GM23248 (cell line): ENCODE measurements at regions not wholly inside any gene's neighbourhood (a gene's known extent, or its start where the extent isn't known, plus 50 kb on each side); places are given as distances from the start of the nearest gene placed in this dataset.

Source experiments
- EZH2 ChIP-seq: fragments of 200-600 bp; sonication (generic); IDR thresholded peaks from 2 replicates; pipeline ENCODE4 v1.6.1; 2018; ENCODE audit warnings: antibody characterized with exemption, mild to moderate bottlenecking; ENCODE audit not compliant: insufficient read depth, poor library complexity, severe bottlenecking
- EZH2phosphoT487 ChIP-seq: fragments of 200-600 bp; sonication (generic); IDR thresholded peaks from 2 replicates; pipeline ENCODE4 v1.6.1; 2018; ENCODE audit warnings: antibody characterized with exemption, moderate library complexity, mild to moderate bottlenecking, low read depth; ENCODE audit not compliant: insufficient read depth

GRCh38 chr18:30132959-30133358, 909.6 kb downstream of the DSC3 start:
- TF ChIP-seq EZH2, result no peak
- no peak for TF ChIP-seq EZH2phosphoT487
